Spleen (tissue), 7 donors: ENCODE measurements at regions not wholly inside any gene's neighbourhood (a gene's known extent, or its start where the extent isn't known, plus 50 kb on each side); places are given as distances from the start of the nearest gene placed in this dataset.

Source experiments
- POLR2A ChIP-seq, 3 donors: fragments of 450-650 bp; IDR thresholded peaks; one replicate each; pipeline ENCODE4 v1.5.1; 2017; ENCODE audit warnings: antibody characterized with exemption in 3 of 3, mild to moderate bottlenecking in 1 of 3
- POLR2AphosphoS5 ChIP-seq, 3 donors: sonication (generic); formaldehyde crosslinking; IDR thresholded peaks; one replicate each; pipeline ENCODE4 v1.5.1; 2017; ENCODE audit warnings: antibody characterized with exemption in 3 of 3
- TF ChIP-seq, protein P1 (sequence below), 11 experiments: fragments of 200-600 bp in 7 of 11; fragments of 450-650 bp in 4 of 11; sonication (generic) in 4 of 11; IDR thresholded peaks in 8 of 11; conservative IDR thresholded peaks in 3 of 11; 1 replicate in 7 of 11; 2 replicates in 4 of 11; pipeline versions ENCODE4 v1.4.0 to v1.8.0; 2016 to 2021; ENCODE audit warnings: antibody characterized with exemption in 11 of 11, inconsistent platforms in 4 of 11, mild to moderate bottlenecking in 1 of 11
- donor health status: DM: no; HTN: no; CAD: no; lungs with moderate emphysema.
- donor health status: DM: no; HTN: no; CAD: no.
- donor health status: DM: no; HTN: no; CAD: no.

DNA sequence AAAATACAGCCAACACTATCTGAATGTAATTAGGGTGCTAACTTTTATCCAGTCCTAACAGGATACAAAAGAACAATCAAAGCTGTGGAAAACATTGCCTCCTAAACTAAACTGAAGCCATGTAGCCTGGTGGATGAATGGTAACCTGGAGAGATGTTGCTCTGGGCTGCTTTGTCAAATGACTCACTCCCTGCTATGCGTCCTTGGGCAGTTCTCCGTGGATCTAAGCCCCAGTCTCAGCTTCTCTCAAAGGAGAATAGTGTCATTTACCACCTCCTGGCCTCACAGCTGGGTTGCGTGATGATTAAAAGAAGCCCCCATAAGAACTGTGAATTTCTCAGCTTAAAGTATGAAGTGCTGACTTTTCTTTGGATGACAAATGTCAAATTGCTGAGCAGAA lies 203.7 kb downstream of the ICOS start:
- TF ChIP-seq, protein P1, sequence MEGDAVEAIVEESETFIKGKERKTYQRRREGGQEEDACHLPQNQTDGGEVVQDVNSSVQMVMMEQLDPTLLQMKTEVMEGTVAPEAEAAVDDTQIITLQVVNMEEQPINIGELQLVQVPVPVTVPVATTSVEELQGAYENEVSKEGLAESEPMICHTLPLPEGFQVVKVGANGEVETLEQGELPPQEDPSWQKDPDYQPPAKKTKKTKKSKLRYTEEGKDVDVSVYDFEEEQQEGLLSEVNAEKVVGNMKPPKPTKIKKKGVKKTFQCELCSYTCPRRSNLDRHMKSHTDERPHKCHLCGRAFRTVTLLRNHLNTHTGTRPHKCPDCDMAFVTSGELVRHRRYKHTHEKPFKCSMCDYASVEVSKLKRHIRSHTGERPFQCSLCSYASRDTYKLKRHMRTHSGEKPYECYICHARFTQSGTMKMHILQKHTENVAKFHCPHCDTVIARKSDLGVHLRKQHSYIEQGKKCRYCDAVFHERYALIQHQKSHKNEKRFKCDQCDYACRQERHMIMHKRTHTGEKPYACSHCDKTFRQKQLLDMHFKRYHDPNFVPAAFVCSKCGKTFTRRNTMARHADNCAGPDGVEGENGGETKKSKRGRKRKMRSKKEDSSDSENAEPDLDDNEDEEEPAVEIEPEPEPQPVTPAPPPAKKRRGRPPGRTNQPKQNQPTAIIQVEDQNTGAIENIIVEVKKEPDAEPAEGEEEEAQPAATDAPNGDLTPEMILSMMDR (IDR thresholded peaks at IDR 0.05 in 8 of 11, conservative IDR thresholded peaks at IDR 0.05 in 3 of 11) = no peak
- TF ChIP-seq POLR2AphosphoS5 (IDR thresholded peaks at IDR 0.05) = no peak
- no peak for TF ChIP-seq POLR2A (IDR thresholded peaks at IDR 0.05)
